GM21723 (cell line): ENCODE measurements at regions not wholly inside any gene's neighbourhood (a gene's known extent, or its start where the extent isn't known, plus 50 kb on each side); places are given as distances from the start of the nearest gene placed in this dataset.
"Not testable (repeated sequence)": the region's sequence is repeated elsewhere in the genome, so short reads cannot be mapped to it uniquely, and the experiment has no call there.

Experiments
- ATAC-seq: cut with Tn5 transposase; IDR thresholded peaks from one replicate; pipeline ENCODE4 v1.9.1; 2021; ENCODE audit warnings: mild to moderate bottlenecking, moderate library complexity; ENCODE audit not compliant: unreplicated experiment

- no peak for ATAC-seq
Measured at GRCh38 chr1:53398576-53399365, 60.4 kb upstream of the DMRTB1 start.

- not testable (repeated sequence) for ATAC-seq
Measured at GRCh38 chr1:53399370-53400133, 59.6 kb upstream of the DMRTB1 start.

GRCh38 chr1:53400761-53401674 lies 58.2 kb upstream of the DMRTB1 start:
- no peak for ATAC-seq

- no peak for ATAC-seq
Measured at GRCh38 chr1:53401813-53402745, 57.1 kb upstream of the DMRTB1 start.

GRCh38 chr1:53402891-53403655 lies 56.1 kb upstream of the DMRTB1 start:
- ATAC-seq: no peak

GRCh38 chr1:53405737-53406136 lies 53.5 kb upstream of the DMRTB1 start:
- ATAC-seq: no peak

GRCh38 chr1:53406551-53407235 lies 52.5 kb upstream of the DMRTB1 start:
- ATAC-seq: no peak

GRCh38 chr1:53408013-53408754 lies 51.0 kb upstream of the DMRTB1 start:
- no peak for ATAC-seq

- ATAC-seq: no peak
Measured at GRCh38 chr1:53408755-53409129, 50.5 kb upstream of the DMRTB1 start.

GRCh38 chr1:53409233-53409632 lies 50.0 kb upstream of the DMRTB1 start:
- no peak for ATAC-seq
